OCI-LY3 (cell line): ENCODE measurements at regions not wholly inside any gene's neighbourhood (a gene's known extent, or its start where the extent isn't known, plus 50 kb on each side); places are given as distances from the start of the nearest gene placed in this dataset.

Source experiments
- EZH2phosphoT487 ChIP-seq: fragments of 200-600 bp; shearing (Covaris generic); IDR thresholded peaks from 2 replicates; pipeline ENCODE4 v1.6.1; 2018; ENCODE audit warnings: antibody characterized with exemption, mixed run types, low read depth
- TF ChIP-seq, protein P1 (sequence below): fragments of 200-600, 300-600 bp; sonication (generic); IDR thresholded peaks from 2 replicates; pipeline ENCODE4 v1.5.1; 2014; ENCODE audit warnings: antibody characterized with exemption, low read length, low read depth

DNA sequence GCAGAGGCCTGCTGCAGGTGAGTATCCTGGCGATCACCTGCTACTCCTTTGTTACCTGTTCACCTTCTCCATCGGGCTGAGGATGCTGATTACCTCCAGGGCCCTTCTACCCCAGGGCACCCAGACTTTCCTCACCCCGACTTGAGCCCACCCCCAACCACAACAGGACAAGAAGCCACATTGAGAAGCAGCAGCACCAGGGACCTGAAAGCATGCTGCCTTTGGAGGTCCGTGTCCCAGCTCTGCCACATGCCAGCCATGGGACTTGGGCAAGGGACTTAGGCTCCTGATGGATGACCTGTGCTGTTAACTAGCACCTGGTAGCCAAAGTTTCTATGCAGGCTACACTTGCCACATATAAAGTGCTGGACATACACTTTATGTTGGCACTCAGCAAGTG, 89.7 kb downstream of the CPZ start:
- TF ChIP-seq, protein P1, sequence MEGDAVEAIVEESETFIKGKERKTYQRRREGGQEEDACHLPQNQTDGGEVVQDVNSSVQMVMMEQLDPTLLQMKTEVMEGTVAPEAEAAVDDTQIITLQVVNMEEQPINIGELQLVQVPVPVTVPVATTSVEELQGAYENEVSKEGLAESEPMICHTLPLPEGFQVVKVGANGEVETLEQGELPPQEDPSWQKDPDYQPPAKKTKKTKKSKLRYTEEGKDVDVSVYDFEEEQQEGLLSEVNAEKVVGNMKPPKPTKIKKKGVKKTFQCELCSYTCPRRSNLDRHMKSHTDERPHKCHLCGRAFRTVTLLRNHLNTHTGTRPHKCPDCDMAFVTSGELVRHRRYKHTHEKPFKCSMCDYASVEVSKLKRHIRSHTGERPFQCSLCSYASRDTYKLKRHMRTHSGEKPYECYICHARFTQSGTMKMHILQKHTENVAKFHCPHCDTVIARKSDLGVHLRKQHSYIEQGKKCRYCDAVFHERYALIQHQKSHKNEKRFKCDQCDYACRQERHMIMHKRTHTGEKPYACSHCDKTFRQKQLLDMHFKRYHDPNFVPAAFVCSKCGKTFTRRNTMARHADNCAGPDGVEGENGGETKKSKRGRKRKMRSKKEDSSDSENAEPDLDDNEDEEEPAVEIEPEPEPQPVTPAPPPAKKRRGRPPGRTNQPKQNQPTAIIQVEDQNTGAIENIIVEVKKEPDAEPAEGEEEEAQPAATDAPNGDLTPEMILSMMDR = no peak
- TF ChIP-seq EZH2phosphoT487 = no peak
